ENCODE measurements at regions not wholly inside any gene's neighbourhood (a gene's known extent, or its start where the extent isn't known, plus 50 kb on each side); places are given as distances from the start of the nearest gene placed in this dataset.

- no peak for TF ChIP-seq CTCF (IDR thresholded peaks at IDR 0.05; ENCODE audit: borderline replicate concordance, insufficient read depth, low read depth, low read length)
These were observed 598.0 kb upstream of the NOX3 start for GRCh38 chr6:156053626-156054025.

GRCh38 chr6:156046841-156047449 lies 591.3 kb upstream of the NOX3 start:
- no peak overlapping the region for H3K4me3 ChIP-seq (ENCODE audit: low read depth, low read length)
- TF ChIP-seq CTCF (IDR thresholded peaks at IDR 0.05; ENCODE audit: borderline replicate concordance, insufficient read depth, low read depth, low read length): no peak

More at GRCh38 chr6:156053626-156054025, 598.0 kb upstream of the NOX3 start:
- no peak overlapping the region for H3K4me3 ChIP-seq (ENCODE audit: low read depth, low read length)

- H3K4me3 ChIP-seq (ENCODE audit: low read depth, low read length): no peak overlapping the region
- no peak for TF ChIP-seq CTCF (IDR thresholded peaks at IDR 0.05; ENCODE audit: borderline replicate concordance, insufficient read depth, low read depth, low read length)
These were observed 590.6 kb upstream of the NOX3 start for GRCh38 chr6:156046268-156046665.

GRCh38 chr6:156045401-156046267 lies 590.0 kb upstream of the NOX3 start:
- H3K4me3 ChIP-seq (ENCODE audit: low read depth, low read length): no peak overlapping the region
- TF ChIP-seq CTCF (IDR thresholded peaks at IDR 0.05; ENCODE audit: borderline replicate concordance, insufficient read depth, low read depth, low read length): no peak

GRCh38 chr6:156033598-156033997 lies 578.0 kb upstream of the NOX3 start:
- no peak for TF ChIP-seq CTCF (IDR thresholded peaks at IDR 0.05; ENCODE audit: borderline replicate concordance, insufficient read depth, low read depth, low read length)
- no peak overlapping the region for H3K4me3 ChIP-seq (ENCODE audit: low read depth, low read length)

DNA sequence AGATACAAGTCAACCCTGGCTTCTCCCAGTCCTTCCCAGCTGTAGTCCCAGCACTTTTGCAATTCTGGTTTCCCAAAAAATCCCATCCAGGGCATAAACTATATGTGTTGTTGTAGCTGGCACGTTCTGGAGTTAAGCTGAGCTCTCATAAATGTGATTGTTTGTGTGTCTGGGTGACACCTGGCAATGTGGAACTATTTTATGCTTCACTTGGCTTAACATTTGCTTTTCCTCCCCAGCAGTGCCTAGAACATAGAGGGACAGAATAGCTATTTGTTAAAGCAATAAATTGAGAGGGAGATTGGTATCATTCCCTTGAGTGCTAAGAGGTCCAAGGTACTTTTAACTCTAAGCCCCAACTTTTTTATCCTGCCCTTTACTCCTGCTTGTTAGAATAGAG lies 575.9 kb upstream of the NOX3 start:
- TF ChIP-seq CTCF (IDR thresholded peaks at IDR 0.05; ENCODE audit: borderline replicate concordance, insufficient read depth, low read depth, low read length): no peak
- no peak overlapping the region for H3K4me3 ChIP-seq (ENCODE audit: low read depth, low read length)

GRCh38 chr6:156030053-156030452 lies 574.4 kb upstream of the NOX3 start:
- no peak overlapping the region for H3K4me3 ChIP-seq (ENCODE audit: low read depth, low read length)
- TF ChIP-seq CTCF (IDR thresholded peaks at IDR 0.05; ENCODE audit: borderline replicate concordance, insufficient read depth, low read depth, low read length): no peak
